ENCODE measurements at regions not wholly inside any gene's neighbourhood (a gene's known extent, or its start where the extent isn't known, plus 50 kb on each side); places are given as distances from the start of the nearest gene placed in this dataset.
A peak's percentile ranks its signal among the peaks of the same experiment; 100 is the strongest.

DNA sequence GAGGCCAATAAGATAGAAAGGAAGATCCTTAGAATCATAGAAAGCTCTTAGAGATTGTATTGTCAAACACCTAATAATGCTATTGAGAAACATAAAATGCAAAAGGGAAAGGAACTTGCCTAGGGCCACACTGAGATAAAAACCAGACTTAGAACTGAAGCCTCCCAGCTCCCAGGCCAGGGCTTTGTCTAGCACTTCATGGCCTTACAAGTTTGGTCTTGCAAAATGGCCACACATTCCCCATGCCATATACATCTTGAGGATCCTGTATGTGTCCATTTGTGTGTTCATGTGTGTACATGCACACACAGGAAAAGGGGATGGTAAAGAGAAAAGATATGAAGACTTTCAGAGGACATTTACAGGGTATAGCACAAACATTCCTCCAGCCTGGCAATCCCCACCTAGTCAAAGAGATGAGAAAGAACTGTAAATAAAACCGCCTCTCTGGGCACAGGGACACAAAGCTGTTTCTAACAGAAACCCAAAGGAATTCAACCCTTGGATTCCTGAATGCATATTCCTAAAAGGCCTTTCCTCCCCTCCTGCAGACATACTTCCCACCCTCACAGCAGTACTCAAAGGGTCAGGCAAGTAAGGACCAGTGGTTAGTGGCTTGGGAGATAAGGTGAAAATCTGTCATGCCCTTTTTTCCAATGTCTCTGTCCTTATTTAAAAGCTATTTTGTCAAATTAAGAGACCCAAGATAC is 99.7 kb upstream of the KLHL29 start:
- no peak for DNase-seq (ENCODE audit: low spot score)

DNA sequence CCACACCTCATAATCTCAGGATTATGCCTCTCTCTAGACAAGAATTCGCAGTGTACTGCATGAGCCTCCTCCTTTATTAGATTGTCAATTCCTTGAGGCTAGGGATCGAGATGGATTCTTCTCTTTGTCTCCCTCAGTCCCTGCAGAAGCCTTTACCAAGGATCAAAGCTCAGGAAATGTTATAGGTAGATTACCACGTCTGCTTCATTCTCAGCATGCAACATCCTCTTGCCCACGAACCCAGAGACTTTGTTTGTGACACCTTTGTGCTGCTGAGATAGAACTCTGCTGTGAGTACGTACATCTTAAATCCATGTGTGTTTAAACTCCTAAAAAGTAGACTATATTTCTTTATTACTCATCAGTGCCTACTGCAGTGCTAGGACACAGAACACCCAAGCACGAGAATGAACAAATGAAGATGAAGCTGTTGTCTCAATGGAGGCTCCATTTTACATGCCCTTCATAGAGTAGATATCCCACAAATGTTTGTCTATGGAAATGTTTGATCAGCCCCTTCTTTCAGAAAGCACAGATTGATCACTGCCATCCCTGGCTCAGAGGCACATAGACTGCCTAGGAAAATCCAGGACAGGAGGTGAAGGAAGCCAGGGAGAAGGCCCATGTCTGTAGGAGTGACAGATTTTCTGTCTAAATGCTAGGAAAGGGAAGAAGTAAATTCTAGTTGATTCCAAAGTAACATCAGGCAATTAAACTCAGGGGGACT is 98.8 kb upstream of the KLHL29 start:
- no peak for DNase-seq (ENCODE audit: low spot score)

DNA sequence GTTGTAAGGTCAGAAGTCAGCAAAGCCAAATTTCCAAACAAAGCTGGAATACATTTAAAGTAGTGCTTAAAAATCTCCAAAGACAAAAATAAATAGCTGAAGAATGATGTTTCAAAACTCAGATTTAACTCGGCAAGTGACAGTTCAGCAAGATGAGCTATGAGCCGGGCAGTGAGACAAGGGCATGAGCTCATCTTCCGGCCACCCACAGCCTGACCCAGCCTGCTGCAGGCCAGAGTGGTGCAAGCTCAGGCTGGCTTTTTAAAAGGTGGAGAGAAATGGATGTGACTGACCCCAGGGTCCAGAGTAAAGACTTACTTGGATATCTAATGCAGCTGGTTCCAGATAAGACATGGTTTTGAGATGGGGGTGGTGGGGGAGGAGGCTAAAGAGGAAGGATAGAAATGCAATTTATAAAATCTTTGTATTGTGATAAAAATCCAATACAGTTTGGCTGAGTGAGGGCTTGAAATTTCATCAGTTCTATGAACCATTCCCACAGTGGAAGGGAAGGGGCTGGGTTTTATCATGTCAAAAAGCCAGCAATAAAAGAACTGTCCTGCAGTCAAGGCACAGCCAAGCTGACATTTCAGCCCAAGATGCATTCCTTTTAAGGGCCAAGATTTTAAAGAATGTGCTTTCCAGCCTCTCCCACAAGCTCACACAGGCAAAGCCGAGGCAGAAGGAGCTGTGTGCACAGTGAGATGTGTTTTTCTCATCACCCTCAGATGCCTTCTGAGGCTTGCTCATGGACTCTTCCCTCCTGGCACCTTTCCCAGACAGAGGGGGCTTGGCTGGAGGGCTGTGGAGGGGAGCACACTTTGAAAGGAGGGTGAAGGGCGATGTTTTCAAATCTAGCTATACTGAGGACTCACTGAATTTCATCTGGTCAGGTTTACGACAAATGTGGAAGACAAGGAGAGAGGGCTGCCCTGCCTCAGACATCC is 97.9 kb upstream of the KLHL29 start:
- DNase-seq (ENCODE audit: low spot score), result peak; percentile 59

DNA sequence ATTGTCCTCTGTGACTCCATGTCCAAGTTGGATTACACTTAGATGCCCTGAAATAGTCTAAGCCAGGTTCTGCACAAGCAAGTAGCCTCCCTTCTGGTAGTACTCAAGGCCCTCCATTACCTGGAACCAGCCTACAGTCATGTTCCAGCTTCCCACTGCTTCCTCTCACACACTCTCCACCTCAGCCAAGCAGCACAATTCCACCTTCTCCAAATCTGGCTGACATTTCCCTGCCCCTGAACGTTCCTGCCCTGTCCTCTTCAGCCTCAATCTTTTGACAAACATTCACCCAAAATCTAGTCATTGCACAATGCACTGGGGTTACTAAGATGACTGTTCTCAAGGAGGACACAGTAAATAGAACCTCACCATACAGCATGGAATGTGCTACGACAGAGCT is 95.3 kb upstream of the KLHL29 start:
- DNase-seq (ENCODE audit: low spot score), result no peak

DNA sequence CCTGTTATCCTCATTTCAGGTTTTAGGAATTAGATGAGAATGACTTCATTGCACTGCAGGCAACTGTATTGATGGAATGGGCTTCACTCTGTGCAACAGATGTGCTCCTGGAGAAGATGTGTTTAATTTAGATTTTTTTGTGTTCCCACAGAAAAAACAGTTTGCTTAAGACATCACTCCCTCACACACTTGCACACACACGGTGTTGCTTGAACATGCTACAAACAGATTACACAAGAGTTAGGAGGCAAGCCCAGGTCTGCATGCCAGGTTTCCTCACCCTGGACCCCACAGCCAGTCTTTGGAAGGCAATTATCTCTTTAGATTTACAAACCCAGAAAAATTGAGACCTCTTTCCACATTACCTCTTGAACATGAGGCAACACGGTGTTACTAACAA is 93.7 kb upstream of the KLHL29 start:
- no peak for DNase-seq (ENCODE audit: low spot score)

DNA sequence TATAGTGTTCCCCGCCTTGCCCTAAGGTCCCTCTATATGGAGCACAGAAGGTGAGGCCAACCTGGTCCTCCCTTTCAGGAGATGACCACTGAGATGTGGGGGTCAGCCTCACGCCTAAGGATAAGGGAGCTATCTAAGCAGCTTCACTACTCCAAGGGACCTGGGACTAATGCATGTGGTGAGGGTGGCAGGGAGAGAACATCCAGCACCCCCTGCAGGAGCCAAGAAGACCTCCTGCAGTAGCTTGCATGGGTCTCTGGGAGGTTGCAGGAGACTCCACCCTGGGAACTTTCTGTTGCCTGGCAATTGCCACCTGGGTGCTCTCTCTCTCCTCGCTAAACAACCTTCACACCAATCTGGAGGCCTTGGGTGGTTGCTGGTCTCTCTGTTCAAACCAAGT is 93.0 kb upstream of the KLHL29 start:
- no peak for DNase-seq (ENCODE audit: low spot score)

DNA sequence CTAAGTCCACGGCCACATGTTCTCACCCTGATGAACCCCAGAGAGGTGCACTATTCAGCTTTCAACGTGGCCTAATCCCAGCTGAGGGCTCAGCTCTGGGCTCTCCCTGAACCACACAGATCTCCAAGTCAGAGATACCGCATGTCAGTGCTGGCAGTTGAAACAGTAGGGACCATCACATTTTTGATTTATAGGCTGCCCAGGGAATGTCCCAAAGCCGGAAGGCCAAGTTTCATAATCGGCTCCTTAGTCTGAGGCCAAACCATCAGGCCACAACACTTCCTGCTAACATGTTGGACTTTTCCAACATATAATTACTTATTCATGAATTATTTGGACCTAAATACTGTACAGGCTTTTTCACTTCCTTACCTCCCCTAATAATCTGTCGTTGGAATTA is 91.9 kb upstream of the KLHL29 start:
- DNase-seq (ENCODE audit: low spot score), result peak; percentile 48

DNA sequence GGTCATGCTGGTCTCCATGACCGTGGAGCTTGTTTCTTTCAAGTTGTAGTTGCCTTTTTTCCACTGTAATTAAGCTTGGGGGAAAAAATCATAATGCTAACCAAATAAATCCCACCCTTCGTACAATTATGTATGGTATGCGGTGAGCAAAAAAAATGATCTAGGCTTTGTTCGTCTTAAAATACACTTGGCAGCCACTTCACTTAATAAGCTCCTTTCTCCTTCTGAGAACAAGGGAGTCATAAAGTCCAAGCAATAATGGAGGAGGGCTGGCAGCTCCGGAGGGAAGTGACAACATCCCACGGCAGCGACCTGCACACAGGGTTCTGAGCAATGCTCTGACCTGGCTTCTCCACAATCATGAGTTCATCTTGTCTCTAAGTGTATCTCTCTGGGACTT is 91.2 kb upstream of the KLHL29 start:
- no peak for DNase-seq (ENCODE audit: low spot score)

DNA sequence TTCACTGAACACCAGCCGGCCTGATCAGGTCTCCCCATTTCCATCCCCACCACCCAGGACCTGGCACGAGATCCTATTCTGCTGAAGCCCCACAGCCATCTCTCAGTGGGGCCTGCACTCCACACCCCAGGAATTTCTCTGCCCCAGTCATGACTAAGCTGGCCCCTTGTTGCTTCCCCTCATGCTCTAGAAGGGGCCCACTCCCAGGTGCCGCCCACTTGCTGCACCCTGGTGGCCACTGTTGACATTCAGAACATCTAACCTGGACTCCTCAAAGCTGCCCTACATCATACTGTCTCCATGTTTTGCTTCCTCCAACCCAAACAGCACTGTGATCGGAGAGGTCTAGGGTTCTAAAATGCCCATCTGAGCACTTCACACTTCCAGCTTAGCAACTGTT is 90.7 kb upstream of the KLHL29 start:
- DNase-seq (ENCODE audit: low spot score), result no peak

DNA sequence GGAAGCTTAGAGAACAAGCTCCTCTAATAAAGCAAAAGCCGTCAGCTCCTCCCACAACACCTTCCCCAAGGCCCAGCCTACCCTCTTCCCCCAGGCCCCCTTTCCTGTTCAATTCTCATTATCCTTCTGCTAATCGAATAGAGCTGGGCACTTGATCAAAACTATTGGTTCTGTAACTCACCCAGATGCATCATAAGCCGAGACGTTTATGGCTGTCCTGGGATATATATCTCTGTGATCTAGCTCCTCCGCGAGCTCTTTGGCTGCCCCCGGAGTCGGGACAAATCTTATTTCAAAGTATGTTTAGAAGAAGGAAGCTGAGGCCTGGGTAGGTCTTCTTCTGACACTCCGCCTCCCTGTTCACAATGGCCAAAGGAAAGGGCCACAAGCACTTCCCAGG is 88.3 kb upstream of the KLHL29 start:
- DNase-seq (ENCODE audit: low spot score), result no peak

DNA sequence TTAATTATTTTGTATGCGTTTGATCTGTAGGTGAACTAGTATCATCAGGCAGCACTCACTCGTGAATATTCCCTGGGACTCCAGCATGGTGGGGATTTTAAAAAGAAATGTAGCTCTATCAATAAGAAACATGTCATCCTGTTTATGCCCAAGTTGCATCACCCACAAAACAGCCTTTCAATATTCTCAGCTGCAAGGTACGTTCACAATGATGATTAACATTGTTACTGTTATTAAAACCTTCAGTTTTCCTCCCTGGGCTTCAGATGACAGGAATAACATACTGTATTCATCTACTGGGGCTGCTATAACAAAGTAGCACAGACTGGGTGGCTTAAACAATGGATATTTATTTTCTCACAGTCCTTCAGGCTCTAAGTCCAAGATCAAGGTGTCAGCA is 87.9 kb upstream of the KLHL29 start:
- DNase-seq (ENCODE audit: low spot score), result no peak

DNA sequence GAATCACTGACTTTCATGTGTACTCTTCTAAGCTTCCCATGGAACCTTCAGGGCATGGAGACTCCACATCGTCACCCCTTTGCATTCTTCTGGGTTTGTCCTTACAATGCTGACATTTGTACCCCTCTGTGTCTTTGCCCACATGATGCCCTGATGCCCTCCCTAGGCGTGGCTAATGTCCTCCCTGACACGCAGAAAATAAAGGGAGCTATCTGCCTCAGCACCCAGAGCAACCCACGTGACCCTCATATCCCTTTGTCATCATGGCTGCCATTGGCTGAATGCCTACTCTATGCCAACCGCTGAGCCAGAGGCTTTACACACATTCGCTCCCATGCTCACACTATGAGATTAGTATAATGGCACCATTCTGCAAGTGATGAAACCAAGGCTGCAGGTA is 86.4 kb upstream of the KLHL29 start:
- no peak for DNase-seq (ENCODE audit: low spot score)

DNA sequence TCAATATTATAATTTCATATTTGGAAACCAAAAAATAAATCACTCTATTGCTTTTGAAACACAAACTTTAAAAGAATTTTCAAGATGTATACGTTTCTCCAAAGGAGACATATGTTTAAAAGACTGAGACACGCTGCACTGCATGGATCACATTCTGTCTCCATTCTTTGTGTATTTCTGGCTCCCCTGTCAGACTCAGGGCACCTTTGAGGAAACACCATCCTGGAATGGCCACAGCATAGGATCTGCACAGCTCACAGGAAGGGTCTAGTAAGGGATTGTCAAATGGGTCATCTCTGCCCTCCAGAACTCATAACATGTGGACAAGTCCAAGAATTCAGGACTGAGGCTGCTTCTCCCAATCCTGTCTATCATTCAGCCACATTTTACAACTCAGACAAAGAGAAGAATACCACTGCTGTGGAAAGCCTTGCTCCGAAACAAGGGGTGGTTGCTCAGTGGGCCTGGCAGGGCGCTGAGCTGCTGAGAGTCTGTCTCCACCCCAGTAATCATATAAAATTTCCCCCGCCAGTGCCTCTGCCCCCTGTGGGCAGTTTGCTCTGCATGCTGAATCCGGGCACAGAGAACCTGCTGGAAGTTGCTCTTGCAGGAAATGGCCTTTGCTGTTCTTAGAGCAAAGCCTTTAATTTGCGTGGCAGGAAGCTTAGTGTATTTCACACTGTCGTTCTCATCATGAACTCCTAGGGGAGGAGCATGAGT is 85.3 kb upstream of the KLHL29 start:
- DNase-seq (ENCODE audit: low spot score), result no peak

DNA sequence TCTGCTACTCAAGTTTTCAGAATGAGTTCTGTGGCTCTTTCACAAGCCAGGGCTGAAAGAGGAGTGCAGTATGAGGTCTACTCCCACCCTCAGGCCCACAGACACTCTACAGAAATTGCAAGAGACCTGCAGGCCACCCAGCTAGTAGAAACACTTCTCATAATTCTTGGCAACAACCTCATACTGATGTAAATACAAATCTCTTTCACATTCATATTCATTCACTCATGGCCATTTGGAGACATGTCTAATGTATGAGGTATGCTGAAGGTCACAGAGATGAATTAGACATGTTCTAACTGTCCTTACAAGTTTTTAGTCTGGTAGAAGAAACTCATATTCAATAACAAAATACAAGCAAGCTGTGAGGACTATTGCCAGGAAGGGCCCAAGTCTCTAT is 83.8 kb upstream of the KLHL29 start:
- no peak for DNase-seq (ENCODE audit: low spot score)

DNA sequence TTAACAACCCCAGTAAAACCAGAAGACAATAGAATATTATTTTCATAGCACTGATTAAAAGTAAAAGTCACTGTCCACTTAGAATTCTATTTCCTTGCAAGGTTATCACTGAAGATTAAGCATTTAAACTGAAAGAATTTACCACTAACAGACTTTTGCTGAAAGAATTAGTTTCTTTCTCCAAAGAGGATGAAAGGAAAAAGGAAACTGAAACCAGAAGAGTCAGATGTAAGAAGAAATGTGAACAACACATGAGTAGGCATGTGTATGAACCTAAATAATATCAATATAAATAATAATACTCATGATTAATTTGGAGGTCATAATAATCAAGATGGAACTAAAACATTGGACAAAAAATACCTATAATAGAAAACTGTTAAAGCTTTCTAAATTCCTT is 82.4 kb upstream of the KLHL29 start:
- no peak for DNase-seq (ENCODE audit: low spot score)

DNA sequence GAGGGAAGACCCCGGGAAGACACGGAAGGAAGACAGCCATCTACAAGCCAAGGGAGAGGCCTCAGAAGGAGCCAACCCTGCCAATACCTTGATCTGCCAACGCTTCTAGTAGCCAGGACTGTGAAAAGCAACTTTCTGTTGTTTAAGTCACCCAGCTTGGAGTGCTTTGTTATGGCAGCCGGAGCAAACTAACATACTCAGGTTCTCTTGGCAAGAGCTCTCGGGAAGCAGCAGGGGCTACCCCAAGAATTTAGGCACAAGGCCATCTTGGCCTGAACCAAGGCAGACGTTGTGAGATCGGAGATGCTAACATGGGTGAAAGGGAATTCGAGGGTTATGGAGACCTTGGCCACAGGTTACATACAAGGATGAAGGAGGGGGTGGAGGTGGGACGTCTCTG is 78.6 kb upstream of the KLHL29 start:
- no peak for DNase-seq (ENCODE audit: low spot score)

DNA sequence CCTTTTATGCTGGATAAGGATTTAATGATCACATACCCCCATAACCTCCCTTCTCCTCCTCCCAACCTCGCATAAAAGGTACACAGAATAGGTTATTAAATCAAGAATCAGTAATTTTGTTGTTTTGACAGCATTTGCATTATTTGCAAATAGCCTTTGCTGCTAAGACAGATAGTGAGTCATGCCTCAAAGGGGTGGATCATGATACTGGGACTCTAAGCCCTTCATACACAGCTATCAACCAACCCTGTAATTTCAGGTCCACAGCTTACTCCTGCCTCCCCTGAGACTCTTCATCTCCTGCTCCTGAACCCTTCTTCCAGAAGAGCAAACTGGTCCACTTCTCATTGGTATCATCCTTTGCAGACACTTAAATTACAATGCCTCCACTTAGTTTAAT is 73.8 kb upstream of the KLHL29 start:
- no peak for DNase-seq (ENCODE audit: low spot score)

DNA sequence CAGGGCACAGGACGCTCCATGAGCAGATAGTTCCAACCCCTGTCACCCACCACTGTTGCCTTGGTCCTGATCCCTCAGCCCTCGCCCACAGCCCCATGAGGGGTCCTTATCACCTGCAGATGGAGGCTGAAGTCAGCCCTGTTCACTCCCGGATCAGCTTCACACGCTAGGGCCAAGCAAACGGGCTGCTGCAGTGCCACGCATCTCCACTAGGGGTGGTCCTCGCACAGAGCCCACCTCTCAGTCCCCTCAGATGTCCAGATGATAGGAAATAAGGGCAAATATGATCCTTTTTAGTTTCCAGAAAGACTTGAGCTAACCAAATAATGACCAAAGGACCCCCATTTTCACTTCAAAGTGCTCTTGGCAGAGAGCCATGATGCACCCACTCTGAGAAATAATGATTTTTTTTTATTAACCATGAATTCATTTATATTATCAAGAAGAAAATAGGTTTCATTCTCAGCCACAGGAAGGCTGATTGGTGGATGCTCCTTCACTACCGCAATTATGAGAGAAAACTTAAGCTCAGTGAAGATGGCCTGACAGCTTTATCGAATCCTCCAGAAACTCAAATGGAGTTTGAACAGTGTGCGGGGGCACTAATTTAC is 71.9 kb upstream of the KLHL29 start:
- DNase-seq (ENCODE audit: low spot score), result no peak

DNA sequence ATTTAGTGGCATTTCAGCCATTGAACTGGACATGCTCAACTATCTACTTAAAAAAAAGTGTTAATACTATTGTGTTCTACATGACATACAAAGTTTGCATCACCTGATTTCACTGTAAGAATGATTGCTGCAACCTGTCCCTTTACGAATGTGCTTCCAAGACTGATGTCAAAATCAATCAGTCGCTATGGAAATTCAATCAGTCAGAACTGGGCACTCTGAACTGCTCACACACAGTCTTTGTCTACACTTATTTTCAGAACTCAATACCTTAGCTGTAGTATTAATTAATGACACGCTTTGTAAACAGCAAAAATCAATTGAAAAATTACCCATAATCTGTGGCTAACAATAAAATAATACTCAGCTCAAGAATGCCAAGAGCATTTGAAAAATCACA is 70.3 kb upstream of the KLHL29 start:
- DNase-seq (ENCODE audit: low spot score), result no peak

DNA sequence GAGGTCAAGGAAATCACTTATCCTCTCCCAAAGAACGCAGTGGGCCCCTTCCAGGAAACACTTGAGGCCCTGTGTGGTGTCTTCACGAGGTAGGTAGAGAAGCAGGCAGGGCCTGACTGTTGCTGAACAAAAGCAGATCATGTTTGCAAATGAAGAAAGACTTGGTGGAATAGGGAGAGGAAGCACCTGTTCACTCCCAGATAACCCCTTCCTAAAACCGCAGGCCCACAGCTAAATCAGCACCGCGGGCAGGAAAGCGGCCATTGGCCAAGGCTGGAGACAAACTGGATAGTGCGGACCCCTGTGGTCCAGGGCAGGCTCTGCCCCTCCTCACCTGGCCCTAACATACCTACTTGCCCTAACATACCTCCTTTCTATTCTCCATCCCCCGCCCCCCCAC is 64.9 kb upstream of the KLHL29 start:
- no peak for DNase-seq (ENCODE audit: low spot score)

DNA sequence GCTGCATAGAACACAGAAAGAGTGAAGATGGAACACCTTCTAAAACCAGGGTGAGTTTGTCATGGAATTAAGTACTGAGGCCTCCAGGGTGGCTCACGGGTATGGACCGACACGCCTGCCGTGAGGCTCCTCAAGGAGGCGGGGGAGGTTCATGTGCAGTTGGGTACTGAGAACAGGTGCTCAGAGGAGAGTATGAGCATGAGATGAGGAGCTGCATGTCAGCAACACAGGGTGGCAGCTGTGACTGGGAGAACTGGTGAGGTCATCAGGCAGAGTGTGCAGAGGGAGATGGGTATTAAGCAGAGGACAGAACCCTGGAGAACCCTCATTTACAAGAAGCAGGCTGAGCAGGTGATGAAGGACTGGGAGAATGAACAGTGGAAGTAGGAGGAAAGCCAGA is 63.2 kb upstream of the KLHL29 start:
- no peak for DNase-seq (ENCODE audit: low spot score)

Data from ureter (tissue), 1 donor.